ENCODE measurements at regions not wholly inside any gene's neighbourhood (a gene's known extent, or its start where the extent isn't known, plus 50 kb on each side); places are given as distances from the start of the nearest gene placed in this dataset.

- no peak for DNase-seq (ENCODE audit: low spot score in 2 of 2)
- intact Hi-C loops (cut with DNase I; ENCODE audit: low total_unique reads): no loop called here
- WGBS, 2 donors: 67 to 71% methylated on average over 3 of the region's 3 CpGs
- no peak overlapping the region for H3K4me3 ChIP-seq (ENCODE audit: low read depth, poor library complexity, severe bottlenecking)
- no peak for TF ChIP-seq POLR2A (IDR thresholded peaks at IDR 0.05)
- no peak for TF ChIP-seq CTCF (IDR thresholded peaks at IDR 0.05)
Measured at GRCh38 chr10:113412161-113412560, 140.7 kb upstream of the HABP2 start.

- no peak overlapping the region for H3K4me3 ChIP-seq (ENCODE audit: low read depth, poor library complexity, severe bottlenecking)
- TF ChIP-seq CTCF (IDR thresholded peaks at IDR 0.05) (no peak), POLR2A (IDR thresholded peaks at IDR 0.05) (no peak)
- intact Hi-C loops (cut with DNase I; ENCODE audit: low total_unique reads): no loop called here
- DNase-seq (ENCODE audit: low spot score in 2 of 2): no peak
Measured at GRCh38 chr10:113414543-113414942, 138.3 kb upstream of the HABP2 start.

GRCh38 chr10:113415246-113415645 lies 137.6 kb upstream of the HABP2 start:
- WGBS, 2 donors: 49 to 57% methylated on average over 3 of the region's 3 CpGs
- DNase-seq (ENCODE audit: low spot score in 2 of 2): no peak
- intact Hi-C loops (cut with DNase I; ENCODE audit: low total_unique reads): no loop called here
- H3K4me3 ChIP-seq (ENCODE audit: low read depth, poor library complexity, severe bottlenecking): no peak overlapping the region
- TF ChIP-seq POLR2A (IDR thresholded peaks at IDR 0.05) (no peak), CTCF (IDR thresholded peaks at IDR 0.05) (no peak)

- TF ChIP-seq CTCF (IDR thresholded peaks at IDR 0.05): no peak
- no peak for TF ChIP-seq POLR2A (IDR thresholded peaks at IDR 0.05)
- H3K4me3 ChIP-seq (ENCODE audit: low read depth, poor library complexity, severe bottlenecking): no peak overlapping the region
- intact Hi-C loops (cut with DNase I; ENCODE audit: low total_unique reads): no loop called here
- whole genome bisulfite sequencing, 2 donors: 55 to 82% methylated on average over 2 of the region's 2 CpGs
- no peak for DNase-seq (ENCODE audit: low spot score in 2 of 2)
Measured at GRCh38 chr10:113420057-113420732, 132.7 kb upstream of the HABP2 start.

- H3K4me3 ChIP-seq (ENCODE audit: low read depth, poor library complexity, severe bottlenecking): no peak overlapping the region
- WGBS, 2 donors: 66 to 76% methylated on average over 9 of the region's 9 CpGs
- intact Hi-C loops (cut with DNase I; ENCODE audit: low total_unique reads): no loop called here
- no peak for TF ChIP-seq POLR2A (IDR thresholded peaks at IDR 0.05)
- TF ChIP-seq CTCF (IDR thresholded peaks at IDR 0.05): no peak
- DNase-seq (ENCODE audit: low spot score in 2 of 2): no peak
Measured at GRCh38 chr10:113420733-113421675, 131.8 kb upstream of the HABP2 start.

Measured in lower leg skin (tissue), 4 donors.